D721Med (cell line): ENCODE measurements at regions not wholly inside any gene's neighbourhood (a gene's known extent, or its start where the extent isn't known, plus 50 kb on each side); places are given as distances from the start of the nearest gene placed in this dataset.
A peak's percentile ranks its signal among the peaks of the same experiment; 100 is the strongest.

ENCODE experiments used
- DNase-seq: peaks from one replicate; pipeline ENCODE4 v3.0.0; 2011; ENCODE audit warnings: low spot score; ENCODE audit not compliant: insufficient read length
- FAIRE-seq: peaks from 2 replicates; lab custom pipeline; 2011; peaks lifted over from hg19 to GRCh38; lab: Jason Lieb, UNC
- TF ChIP-seq, protein P1 (sequence below): IDR thresholded peaks from 2 replicates; pipeline ENCODE4 v1.5.1; 2012; ENCODE audit warnings: mild to moderate bottlenecking, control low read depth; ENCODE audit not compliant: insufficient read depth; ENCODE audit errors: missing control alignments

DNA sequence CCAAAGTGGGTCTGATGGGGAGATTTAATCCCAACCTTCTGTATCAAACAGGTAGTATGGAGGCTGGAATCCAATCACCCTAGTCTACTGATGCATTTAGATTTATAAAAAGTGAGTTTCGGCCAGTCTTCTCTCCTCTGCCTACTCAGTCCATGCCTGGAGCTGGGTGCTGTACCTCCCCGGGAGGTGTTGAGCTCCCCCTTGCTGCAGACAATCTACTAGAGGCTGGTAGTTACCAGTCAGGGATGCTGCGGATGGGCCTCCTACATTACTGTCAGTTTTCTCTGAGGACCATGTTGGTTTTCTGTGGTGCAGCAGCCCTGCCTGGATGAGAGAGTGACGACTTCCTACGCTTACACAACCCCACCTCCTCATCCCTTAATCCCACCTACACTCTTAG, 118.6 kb upstream of the CELF4 start:
- no peak for DNase-seq
- no peak for FAIRE-seq
- TF ChIP-seq, protein P1, sequence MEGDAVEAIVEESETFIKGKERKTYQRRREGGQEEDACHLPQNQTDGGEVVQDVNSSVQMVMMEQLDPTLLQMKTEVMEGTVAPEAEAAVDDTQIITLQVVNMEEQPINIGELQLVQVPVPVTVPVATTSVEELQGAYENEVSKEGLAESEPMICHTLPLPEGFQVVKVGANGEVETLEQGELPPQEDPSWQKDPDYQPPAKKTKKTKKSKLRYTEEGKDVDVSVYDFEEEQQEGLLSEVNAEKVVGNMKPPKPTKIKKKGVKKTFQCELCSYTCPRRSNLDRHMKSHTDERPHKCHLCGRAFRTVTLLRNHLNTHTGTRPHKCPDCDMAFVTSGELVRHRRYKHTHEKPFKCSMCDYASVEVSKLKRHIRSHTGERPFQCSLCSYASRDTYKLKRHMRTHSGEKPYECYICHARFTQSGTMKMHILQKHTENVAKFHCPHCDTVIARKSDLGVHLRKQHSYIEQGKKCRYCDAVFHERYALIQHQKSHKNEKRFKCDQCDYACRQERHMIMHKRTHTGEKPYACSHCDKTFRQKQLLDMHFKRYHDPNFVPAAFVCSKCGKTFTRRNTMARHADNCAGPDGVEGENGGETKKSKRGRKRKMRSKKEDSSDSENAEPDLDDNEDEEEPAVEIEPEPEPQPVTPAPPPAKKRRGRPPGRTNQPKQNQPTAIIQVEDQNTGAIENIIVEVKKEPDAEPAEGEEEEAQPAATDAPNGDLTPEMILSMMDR, result no peak

DNA sequence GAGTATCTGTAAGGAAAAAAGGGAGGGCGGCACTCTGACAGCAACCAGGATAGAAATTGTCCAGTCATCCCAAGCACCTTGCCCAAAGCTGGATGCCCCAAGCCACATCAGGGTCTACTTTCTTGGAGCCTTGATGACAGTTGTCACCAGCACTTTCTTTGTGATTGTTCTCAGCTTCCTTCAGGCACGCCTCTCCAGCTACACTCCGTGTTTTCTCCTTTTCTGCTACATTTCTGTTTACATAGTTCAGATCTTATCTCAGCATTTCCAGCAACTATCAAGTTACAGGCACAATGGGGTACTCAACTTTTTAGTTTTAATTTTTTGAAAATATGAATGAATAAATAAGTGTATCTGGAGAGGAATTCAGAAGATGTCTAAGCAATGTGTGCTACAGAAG, 115.3 kb upstream of the CELF4 start:
- FAIRE-seq, result peak; percentile 56
- TF ChIP-seq, protein P1, result no peak
- DNase-seq, result no peak

DNA sequence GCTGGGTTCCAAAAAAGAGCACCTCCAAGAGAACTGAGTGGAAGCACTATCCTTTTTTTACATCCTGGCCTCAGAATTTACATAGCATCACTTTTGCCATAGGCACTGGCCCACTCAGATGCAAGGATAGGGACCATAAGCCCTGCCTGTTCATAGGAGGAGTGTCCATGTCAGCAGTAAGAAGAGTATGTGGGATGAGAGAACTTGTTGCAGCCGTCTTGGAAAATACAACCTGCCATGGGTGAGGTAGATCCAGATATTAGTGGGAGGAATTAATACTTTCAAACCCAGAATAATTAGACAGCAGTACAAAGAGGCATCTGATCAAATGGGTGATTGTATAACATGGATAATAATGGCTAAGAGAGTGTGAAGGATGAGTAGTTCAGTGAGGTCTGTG, 110.7 kb upstream of the CELF4 start:
- no peak for FAIRE-seq

DNA sequence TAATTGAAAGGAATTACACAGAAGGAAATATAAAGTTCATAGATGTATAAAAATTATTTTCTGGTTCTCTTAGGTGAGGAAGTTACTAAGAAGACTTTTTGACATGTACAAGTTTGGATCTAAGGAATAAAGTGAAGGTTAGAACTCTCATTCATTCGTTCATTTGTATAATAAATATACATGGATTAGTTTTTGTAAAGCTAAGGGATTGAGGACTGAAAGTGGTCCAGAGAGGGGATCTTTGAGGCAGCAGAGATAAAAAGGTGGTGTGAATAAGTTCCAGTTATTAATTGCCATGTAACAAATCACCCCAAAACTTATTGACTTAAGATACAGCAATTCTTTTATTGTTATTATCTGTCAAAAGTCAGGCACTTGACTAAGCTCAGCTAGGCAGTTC, 110.1 kb upstream of the CELF4 start:
- no peak for DNase-seq
- TF ChIP-seq, protein P1, result no peak

More for the DNA sequence above, 110.7 kb upstream of the CELF4 start:
- no peak for DNase-seq
- TF ChIP-seq, protein P1, result no peak

DNA sequence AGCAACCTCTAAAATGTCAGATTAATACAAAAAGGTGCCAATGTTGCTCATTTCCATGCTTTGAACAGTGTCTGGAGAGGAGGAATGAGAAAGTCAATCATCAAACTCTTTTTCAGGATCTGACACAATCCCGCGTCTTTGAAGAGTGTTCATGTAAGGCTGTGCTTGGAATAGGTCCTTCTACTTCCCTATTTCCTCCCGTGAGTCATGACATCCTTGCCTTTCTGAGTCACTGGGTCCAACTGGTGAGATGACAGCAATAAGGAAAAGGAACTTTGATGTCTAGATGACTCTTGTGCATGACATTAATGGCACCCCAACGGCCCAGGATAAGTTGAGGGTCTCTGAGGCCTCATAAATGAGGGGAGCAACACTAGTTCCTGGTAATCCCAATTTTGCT, 109.0 kb upstream of the CELF4 start:
- TF ChIP-seq, protein P1, result no peak
- FAIRE-seq, result no peak
- no peak for DNase-seq

More for the DNA sequence above, 110.1 kb upstream of the CELF4 start:
- FAIRE-seq, result peak; percentile 66

DNA sequence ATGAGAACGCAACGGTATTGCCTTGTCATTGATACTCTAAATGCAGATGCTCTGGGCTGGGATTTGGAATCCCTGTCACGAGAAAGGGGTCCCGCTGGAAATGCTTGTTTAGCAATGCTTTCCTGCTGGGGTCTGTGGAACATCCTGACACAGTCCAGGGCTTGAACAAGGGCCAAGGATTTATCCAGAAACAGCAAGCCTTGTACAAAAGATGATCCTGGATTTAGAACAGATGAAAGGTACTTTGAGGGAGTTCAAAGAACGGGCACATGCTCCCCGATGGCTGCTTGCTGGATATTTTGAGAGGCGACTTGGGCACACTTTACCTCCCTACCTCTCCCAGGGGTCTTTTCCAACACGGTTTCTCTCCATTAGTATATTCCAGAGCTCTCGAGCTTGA, 108.1 kb upstream of the CELF4 start:
- no peak for FAIRE-seq
- no peak for DNase-seq
- TF ChIP-seq, protein P1, result no peak

DNA sequence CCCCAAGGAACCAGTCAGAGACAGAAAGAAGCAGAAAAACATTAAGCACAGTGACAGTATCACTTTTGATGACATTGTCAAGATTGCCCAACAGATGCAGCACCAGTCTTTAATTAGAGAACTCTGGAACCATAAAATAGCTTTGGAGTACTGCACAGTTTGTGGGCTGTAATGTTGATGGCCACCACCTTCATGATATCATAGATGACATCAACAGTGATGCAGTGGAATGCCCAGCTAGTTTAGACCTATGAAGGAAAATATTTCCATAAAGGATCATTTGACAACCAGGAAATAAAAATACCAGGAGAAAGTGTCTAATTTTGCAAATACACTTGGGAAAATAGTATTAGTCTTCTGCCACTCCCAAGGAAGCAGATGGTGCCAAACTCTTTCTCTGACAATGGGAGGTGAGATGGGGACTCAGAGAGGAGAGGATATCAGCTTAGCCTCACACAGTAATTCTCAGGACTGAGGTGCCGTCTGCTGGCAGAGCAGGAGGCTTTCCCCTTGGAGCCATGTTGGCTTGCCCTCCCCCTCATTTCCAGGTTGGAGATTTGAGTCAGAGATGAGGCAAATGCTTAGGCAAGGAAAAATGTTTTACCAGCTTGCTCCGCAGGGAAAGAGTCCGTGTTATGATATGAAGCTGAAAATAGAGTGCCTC, 107.5 kb upstream of the CELF4 start:
- TF ChIP-seq, protein P1, result no peak
- no peak for DNase-seq
- FAIRE-seq, result no peak
